Limb (tissue), 2 donors: ENCODE measurements at regions not wholly inside any gene's neighbourhood (a gene's known extent, or its start where the extent isn't known, plus 50 kb on each side); places are given as distances from the start of the nearest gene placed in this dataset.
"Not testable (repeated sequence)": the region's sequence is repeated elsewhere in the genome, so short reads cannot be mapped to it uniquely, and the experiment has no call there.

ENCODE experiments used
- DNase-seq, 2 donors: peaks; one replicate each; pipeline ENCODE4 v3.0.0-alpha.2; 2016; ENCODE audit errors: extremely low spot score in 2 of 2

GRCh38 chr4:81606166-81606565 is 134.5 kb upstream of the RASGEF1B start:
- no peak for DNase-seq

GRCh38 chr4:81605271-81605670 is 133.6 kb upstream of the RASGEF1B start:
- no peak for DNase-seq

GRCh38 chr4:81604683-81605218 is 133.0 kb upstream of the RASGEF1B start:
- no peak for DNase-seq

- no peak for DNase-seq
Observed at GRCh38 chr4:81602854-81603253, 131.1 kb upstream of the RASGEF1B start.

- DNase-seq = no peak
Observed at GRCh38 chr4:81601358-81601694, 129.6 kb upstream of the RASGEF1B start.

GRCh38 chr4:81600520-81601357 is 129.0 kb upstream of the RASGEF1B start:
- DNase-seq = peak; percentile 50 to 67

- DNase-seq = no peak
Observed at GRCh38 chr4:81599742-81600380, 128.2 kb upstream of the RASGEF1B start.

- DNase-seq = no peak
Observed at GRCh38 chr4:81595798-81596610, 124.3 kb upstream of the RASGEF1B start.

GRCh38 chr4:81595287-81595686 is 123.6 kb upstream of the RASGEF1B start:
- DNase-seq = no peak

GRCh38 chr4:81594490-81595159 is 122.9 kb upstream of the RASGEF1B start:
- DNase-seq = no peak

GRCh38 chr4:81592701-81593100 is 121.0 kb upstream of the RASGEF1B start:
- DNase-seq = no peak

GRCh38 chr4:81590596-81590995 is 118.9 kb upstream of the RASGEF1B start:
- DNase-seq = no peak

- DNase-seq = no peak
Observed at GRCh38 chr4:81589262-81589661, 117.6 kb upstream of the RASGEF1B start.

- DNase-seq = no peak
Observed at GRCh38 chr4:81586706-81587105, 115.0 kb upstream of the RASGEF1B start.

- DNase-seq = not testable (repeated sequence)
Observed at GRCh38 chr4:81580994-81581374, 109.3 kb upstream of the RASGEF1B start.

GRCh38 chr4:81580346-81580993 is 108.8 kb upstream of the RASGEF1B start:
- no peak for DNase-seq

GRCh38 chr4:81577392-81577791 is 105.7 kb upstream of the RASGEF1B start:
- DNase-seq = no peak

GRCh38 chr4:81574991-81575390 is 103.3 kb upstream of the RASGEF1B start:
- no peak for DNase-seq

- no peak for DNase-seq
Observed at GRCh38 chr4:81573840-81574239, 102.1 kb upstream of the RASGEF1B start.

- no peak for DNase-seq
Observed at GRCh38 chr4:81572402-81572801, 100.7 kb upstream of the RASGEF1B start.

GRCh38 chr4:81571105-81571504 is 99.4 kb upstream of the RASGEF1B start:
- no peak for DNase-seq
